ENCODE measurements at regions not wholly inside any gene's neighbourhood (a gene's known extent, or its start where the extent isn't known, plus 50 kb on each side); places are given as distances from the start of the nearest gene placed in this dataset.
"Not testable (repeated sequence)": the region's sequence is repeated elsewhere in the genome, so short reads cannot be mapped to it uniquely, and the experiment has no call there.

- Mint-ChIP-seq H3K4me1 (ENCODE audit: unreplicated experiment) (peaks cover 12% of the 10 kb centered on the region), H3K36me3 (ENCODE audit: low read depth, unreplicated experiment) (no peaks in the 10 kb centered on the region), H3K9me3 (ENCODE audit: unreplicated experiment) (no peaks in the 10 kb centered on the region), H3K27me3 (ENCODE audit: unreplicated experiment) (peaks cover 1% of the 10 kb centered on the region), H3K4me3 (ENCODE audit: unreplicated experiment) (no peak overlapping the region), H3K27ac (ENCODE audit: unreplicated experiment) (no peak overlapping the region)
- TF ChIP-seq CTCF (IDR thresholded peaks at IDR 0.05; ENCODE audit: unreplicated experiment) = no peak
- no peak for DNase-seq (ENCODE audit: low spot score)
Observed at GRCh38 chr12:116666305-116666673, 71.6 kb downstream of the SPRING1 start.

GRCh38 chr12:116665666-116666304, 72.1 kb downstream of the SPRING1 start:
- no peak for TF ChIP-seq CTCF (IDR thresholded peaks at IDR 0.05; ENCODE audit: unreplicated experiment)
- DNase-seq (ENCODE audit: low spot score) = no peak
- peaks cover 12% of the 10 kb centered on the region for H3K4me1 Mint-ChIP-seq (ENCODE audit: unreplicated experiment)
- H3K27me3 Mint-ChIP-seq (ENCODE audit: unreplicated experiment) = peaks cover 1% of the 10 kb centered on the region
- H3K36me3 Mint-ChIP-seq (ENCODE audit: low read depth, unreplicated experiment) = no peaks in the 10 kb centered on the region
- no peaks in the 10 kb centered on the region for H3K9me3 Mint-ChIP-seq (ENCODE audit: unreplicated experiment)
- H3K4me3 Mint-ChIP-seq (ENCODE audit: unreplicated experiment) = no peak overlapping the region
- no peak overlapping the region for H3K27ac Mint-ChIP-seq (ENCODE audit: unreplicated experiment)

GRCh38 chr12:116664085-116664484, 73.8 kb downstream of the SPRING1 start:
- no peaks in the 10 kb centered on the region for H3K9me3 Mint-ChIP-seq (ENCODE audit: unreplicated experiment)
- H3K27me3 Mint-ChIP-seq (ENCODE audit: unreplicated experiment) = peaks cover 5% of the 10 kb centered on the region
- H3K4me1 Mint-ChIP-seq (ENCODE audit: unreplicated experiment) = peaks cover 12% of the 10 kb centered on the region
- H3K27ac Mint-ChIP-seq (ENCODE audit: unreplicated experiment) = no peak overlapping the region
- H3K4me3 Mint-ChIP-seq (ENCODE audit: unreplicated experiment) = no peak overlapping the region
- H3K36me3 Mint-ChIP-seq (ENCODE audit: low read depth, unreplicated experiment) = no peaks in the 10 kb centered on the region
- no peak for TF ChIP-seq CTCF (IDR thresholded peaks at IDR 0.05; ENCODE audit: unreplicated experiment)
- DNase-seq (ENCODE audit: low spot score) = no peak

GRCh38 chr12:116662612-116663144, 75.2 kb downstream of the SPRING1 start:
- peak; percentile 8 for DNase-seq (ENCODE audit: low spot score)
- TF ChIP-seq CTCF (IDR thresholded peaks at IDR 0.05; ENCODE audit: unreplicated experiment) = no peak
- no peaks in the 10 kb centered on the region for H3K9me3 Mint-ChIP-seq (ENCODE audit: unreplicated experiment)
- H3K27me3 Mint-ChIP-seq (ENCODE audit: unreplicated experiment) = peaks cover 5% of the 10 kb centered on the region
- H3K36me3 Mint-ChIP-seq (ENCODE audit: low read depth, unreplicated experiment) = no peaks in the 10 kb centered on the region
- peaks cover 12% of the 10 kb centered on the region for H3K4me1 Mint-ChIP-seq (ENCODE audit: unreplicated experiment)
- no peak overlapping the region for H3K27ac Mint-ChIP-seq (ENCODE audit: unreplicated experiment)
- H3K4me3 Mint-ChIP-seq (ENCODE audit: unreplicated experiment) = no peak overlapping the region

- Mint-ChIP-seq H3K36me3 (ENCODE audit: low read depth, unreplicated experiment) (peaks cover 4% of the 10 kb centered on the region), H3K4me3 (ENCODE audit: unreplicated experiment) (no peak overlapping the region), H3K27me3 (ENCODE audit: unreplicated experiment) (peaks cover 5% of the 10 kb centered on the region), H3K4me1 (ENCODE audit: unreplicated experiment) (peaks cover 12% of the 10 kb centered on the region), H3K9me3 (ENCODE audit: unreplicated experiment) (peaks cover 4% of the 10 kb centered on the region), H3K27ac (ENCODE audit: unreplicated experiment) (no peak overlapping the region)
- TF ChIP-seq CTCF (IDR thresholded peaks at IDR 0.05; ENCODE audit: unreplicated experiment) = no peak
- DNase-seq (ENCODE audit: low spot score) = no peak
Observed at GRCh38 chr12:116661341-116661740, 76.5 kb downstream of the SPRING1 start.

- not testable (repeated sequence) for H3K27ac Mint-ChIP-seq (ENCODE audit: unreplicated experiment); H3K4me1 Mint-ChIP-seq (ENCODE audit: unreplicated experiment); H3K9me3 Mint-ChIP-seq (ENCODE audit: unreplicated experiment); H3K4me3 Mint-ChIP-seq (ENCODE audit: unreplicated experiment); DNase-seq (ENCODE audit: low spot score); H3K36me3 Mint-ChIP-seq (ENCODE audit: low read depth, unreplicated experiment); H3K27me3 Mint-ChIP-seq (ENCODE audit: unreplicated experiment)
Observed at GRCh38 chr12:116660740-116661139, 77.1 kb downstream of the SPRING1 start.
